ENCODE measurements at regions not wholly inside any gene's neighbourhood (a gene's known extent, or its start where the extent isn't known, plus 50 kb on each side); places are given as distances from the start of the nearest gene placed in this dataset.
A peak's percentile ranks its signal among the peaks of the same experiment; 100 is the strongest.

- no peak overlapping the region for H3K4me3 ChIP-seq
Measured at GRCh38 chr12:115598871-115599811, 678.4 kb downstream of the MED13L start.

GRCh38 chr12:115597157-115597712 is 680.3 kb downstream of the MED13L start:
- no peaks in the 10 kb centered on the region for H4K20me1 ChIP-seq (ENCODE audit: insufficient read depth, poor library complexity, severe bottlenecking)

More at GRCh38 chr12:115598871-115599811, 678.4 kb downstream of the MED13L start:
- peaks cover 3% of the 10 kb centered on the region for H3K36me3 ChIP-seq (replicated peaks; ENCODE audit: insufficient read depth, low read depth)
- no peaks in the 10 kb centered on the region for H3K4me1 ChIP-seq (ENCODE audit: insufficient read depth)
- no peak overlapping the region for H3K4me2 ChIP-seq
- no peaks in the 10 kb centered on the region for H3K27me3 ChIP-seq
- no peak overlapping the region for H3K27ac ChIP-seq
- H3K9me2 ChIP-seq (replicated peaks; ENCODE audit: insufficient read depth) = no peaks in the 10 kb centered on the region
- no peaks in the 10 kb centered on the region for H3K79me2 ChIP-seq
- no peak for DNase-seq (ENCODE audit: low spot score)
- H4K20me1 ChIP-seq (ENCODE audit: insufficient read depth, poor library complexity, severe bottlenecking) = no peaks in the 10 kb centered on the region
- H3K9me3 ChIP-seq (ENCODE audit: low read depth) = no peaks in the 10 kb centered on the region
- WGBS (ENCODE audit: low lambda C conversion rate, missing lambda C conversion rate) = 67% methylated on average over 30 of the region's 43 CpGs
- H2AFZ ChIP-seq = no peak overlapping the region
- TF ChIP-seq EZH2 (IDR thresholded peaks at IDR 0.05; ENCODE audit: borderline replicate concordance) (no peak), CTCF (IDR thresholded peaks at IDR 0.05; ENCODE audit: poor library complexity) (no peak), EZH2phosphoT487 (IDR thresholded peaks at IDR 0.05; ENCODE audit: low read depth, severe bottlenecking, unreplicated experiment) (no peak)

GRCh38 chr12:115588131-115588530 is 689.4 kb downstream of the MED13L start:
- TF ChIP-seq EZH2phosphoT487 (IDR thresholded peaks at IDR 0.05; ENCODE audit: low read depth, severe bottlenecking, unreplicated experiment) (no peak), CTCF (IDR thresholded peaks at IDR 0.05; ENCODE audit: poor library complexity) (no peak), EZH2 (IDR thresholded peaks at IDR 0.05; ENCODE audit: borderline replicate concordance) (no peak)
- Histone ChIP-seq H3K27ac (no peak overlapping the region), H3K36me3 (replicated peaks; ENCODE audit: insufficient read depth, low read depth) (no peaks in the 10 kb centered on the region), H3K4me2 (no peak overlapping the region), H4K20me1 (ENCODE audit: insufficient read depth, poor library complexity, severe bottlenecking) (no peaks in the 10 kb centered on the region), H3K27me3 (no peaks in the 10 kb centered on the region), H3K4me1 (ENCODE audit: insufficient read depth) (no peaks in the 10 kb centered on the region), H3K9me3 (ENCODE audit: low read depth) (no peaks in the 10 kb centered on the region), H3K4me3 (no peak overlapping the region), H2AFZ (no peak overlapping the region), H3K9me2 (replicated peaks; ENCODE audit: insufficient read depth) (no peaks in the 10 kb centered on the region), H3K79me2 (no peaks in the 10 kb centered on the region)
- no peak for DNase-seq (ENCODE audit: low spot score)
- WGBS (ENCODE audit: low lambda C conversion rate, missing lambda C conversion rate) = 91% methylated on average over 9 of the region's 9 CpGs

More at GRCh38 chr12:115597157-115597712, 680.3 kb downstream of the MED13L start:
- H3K4me2 ChIP-seq = no peak overlapping the region
- no peaks in the 10 kb centered on the region for H3K4me1 ChIP-seq (ENCODE audit: insufficient read depth)
- no peak overlapping the region for H3K4me3 ChIP-seq
- H2AFZ ChIP-seq = no peak overlapping the region
- H3K9me2 ChIP-seq (replicated peaks; ENCODE audit: insufficient read depth) = no peaks in the 10 kb centered on the region
- no peaks in the 10 kb centered on the region for H3K9me3 ChIP-seq (ENCODE audit: low read depth)
- H3K27me3 ChIP-seq = no peaks in the 10 kb centered on the region
- TF ChIP-seq EZH2 (IDR thresholded peaks at IDR 0.05; ENCODE audit: borderline replicate concordance) = no peak
- TF ChIP-seq EZH2phosphoT487 (IDR thresholded peaks at IDR 0.05; ENCODE audit: low read depth, severe bottlenecking, unreplicated experiment) = no peak
- no peaks in the 10 kb centered on the region for H3K36me3 ChIP-seq (replicated peaks; ENCODE audit: insufficient read depth, low read depth)
- 73% methylated on average over 3 of the region's 3 CpGs for WGBS (ENCODE audit: low lambda C conversion rate, missing lambda C conversion rate)
- DNase-seq (ENCODE audit: low spot score) = peak; percentile 12
- H3K79me2 ChIP-seq = no peaks in the 10 kb centered on the region
- H3K27ac ChIP-seq = no peak overlapping the region

GRCh38 chr12:115584156-115584555 is 693.3 kb downstream of the MED13L start:
- no peak overlapping the region for H3K27ac ChIP-seq
- H3K36me3 ChIP-seq (replicated peaks; ENCODE audit: insufficient read depth, low read depth) = no peaks in the 10 kb centered on the region
- H2AFZ ChIP-seq = no peak overlapping the region
- no peak overlapping the region for H3K4me3 ChIP-seq
- H3K79me2 ChIP-seq = no peaks in the 10 kb centered on the region
- no peaks in the 10 kb centered on the region for H4K20me1 ChIP-seq (ENCODE audit: insufficient read depth, poor library complexity, severe bottlenecking)
- H3K9me2 ChIP-seq (replicated peaks; ENCODE audit: insufficient read depth) = no peaks in the 10 kb centered on the region
- H3K27me3 ChIP-seq = no peaks in the 10 kb centered on the region
- 78% methylated on average over 2 of the region's 2 CpGs for WGBS (ENCODE audit: low lambda C conversion rate, missing lambda C conversion rate)
- no peak for DNase-seq (ENCODE audit: low spot score)
- no peaks in the 10 kb centered on the region for H3K9me3 ChIP-seq (ENCODE audit: low read depth)
- TF ChIP-seq EZH2 (IDR thresholded peaks at IDR 0.05; ENCODE audit: borderline replicate concordance) = no peak
- TF ChIP-seq EZH2phosphoT487 (IDR thresholded peaks at IDR 0.05; ENCODE audit: low read depth, severe bottlenecking, unreplicated experiment) = no peak
- TF ChIP-seq CTCF (IDR thresholded peaks at IDR 0.05; ENCODE audit: poor library complexity) = no peak
- H3K4me2 ChIP-seq = no peak overlapping the region
- no peaks in the 10 kb centered on the region for H3K4me1 ChIP-seq (ENCODE audit: insufficient read depth)

All from hepatocyte (in vitro differentiated cells).